ENCODE measurements at regions not wholly inside any gene's neighbourhood (a gene's known extent, or its start where the extent isn't known, plus 50 kb on each side); places are given as distances from the start of the nearest gene placed in this dataset.

- no peak for TF ChIP-seq CTCF (IDR thresholded peaks at IDR 0.05)
- TF ChIP-seq REST (IDR thresholded peaks at IDR 0.05; ENCODE audit: insufficient read depth in 1 of 2, low read depth in 2 of 2, low read length in 1 of 2), result no peak
These were observed 114.1 kb downstream of the MXRA5 start for GRCh38 chrX:3232262-3232923.

Data from Panc1 (cell line).